Superior temporal gyrus (tissue), 1 donor: ENCODE measurements at regions not wholly inside any gene's neighbourhood (a gene's known extent, or its start where the extent isn't known, plus 50 kb on each side); places are given as distances from the start of the nearest gene placed in this dataset.
A peak's percentile ranks its signal among the peaks of the same experiment; 100 is the strongest.
"Not testable (repeated sequence)": the region's sequence is repeated elsewhere in the genome, so short reads cannot be mapped to it uniquely, and the experiment has no call there.

Experiments used
- DNase-seq: peaks from one replicate; pipeline ENCODE4 v3.0.0-alpha.2; 2016; ENCODE audit errors: extremely low spot score

DNA sequence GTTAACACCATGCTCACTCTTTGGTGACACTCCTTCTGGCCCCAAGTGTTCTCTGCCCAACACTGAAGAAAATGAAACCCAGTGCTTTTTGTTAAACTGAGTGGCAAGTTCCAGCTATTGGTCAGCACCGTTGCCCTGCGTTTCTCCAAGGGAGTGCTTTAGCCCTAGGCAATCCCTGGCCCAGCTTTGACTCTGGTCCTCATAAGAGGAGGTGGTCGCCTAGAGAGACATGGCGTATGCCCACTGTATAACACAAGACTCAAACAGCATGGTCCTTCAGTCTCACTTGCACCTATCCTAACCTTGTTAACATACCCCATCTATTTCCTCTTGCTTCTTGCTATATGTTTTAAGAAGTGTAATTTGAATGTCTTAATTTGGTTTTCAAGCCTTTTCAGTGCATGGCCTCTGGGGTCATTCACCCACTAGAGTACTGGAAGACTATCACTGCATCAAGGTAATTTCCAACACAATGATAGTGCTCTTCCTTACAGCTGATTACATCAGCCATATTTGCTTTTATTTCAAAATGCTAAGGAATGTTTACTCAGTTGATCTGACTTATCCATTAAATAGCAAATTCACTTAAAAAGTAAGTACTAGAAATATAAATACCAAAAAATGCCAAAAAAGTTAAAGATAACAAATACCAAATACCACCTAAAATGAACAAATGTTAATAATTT, 190.5 kb upstream of the SOX21 start:
- no peak for DNase-seq

DNA sequence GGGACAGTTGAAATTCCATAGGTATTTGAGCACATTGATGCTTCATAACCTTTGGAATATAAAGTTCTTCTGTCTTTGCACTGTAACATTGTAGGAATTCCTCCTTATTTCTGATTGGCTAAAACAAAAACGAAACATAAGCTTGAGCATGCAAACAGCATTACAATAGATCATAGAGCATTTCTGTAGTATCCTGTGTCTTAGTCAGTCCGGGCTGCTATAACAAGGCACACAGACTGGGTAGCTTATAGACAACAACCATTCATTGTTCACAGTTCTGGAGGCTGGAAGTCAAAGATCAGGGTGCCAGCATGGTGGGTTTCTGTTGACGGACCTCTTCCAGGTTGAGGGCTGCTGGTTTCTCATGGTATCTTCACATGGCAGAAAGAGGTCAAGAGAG, 188.7 kb upstream of the SOX21 start:
- DNase-seq, result no peak

DNA sequence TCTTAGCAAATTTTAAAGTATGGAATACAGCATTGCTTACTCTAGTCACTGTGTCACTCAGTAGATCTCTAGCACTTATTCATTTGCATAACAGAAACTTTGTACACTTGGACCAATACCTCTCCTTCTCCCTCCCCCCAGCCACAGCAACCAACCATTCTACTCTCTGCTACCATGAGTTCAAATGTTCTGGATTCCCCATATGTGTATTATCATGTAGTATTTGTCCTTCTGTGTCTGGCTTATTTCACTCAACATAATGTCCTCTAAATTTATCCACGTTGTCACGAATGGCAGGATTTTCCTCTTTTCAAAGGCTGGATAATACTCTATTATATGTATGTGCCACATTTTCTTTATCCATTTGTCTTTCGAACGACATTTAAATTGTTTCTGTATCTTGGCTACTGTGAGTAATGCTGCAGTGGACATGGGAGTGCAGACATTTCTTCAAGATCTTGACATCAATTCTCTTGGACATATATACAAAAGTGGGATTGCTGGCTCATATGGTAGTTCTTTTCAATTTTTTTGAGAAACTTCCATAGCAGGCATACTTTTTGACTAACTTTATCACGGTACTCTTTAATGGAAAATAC, 184.5 kb upstream of the SOX21 start:
- DNase-seq, result no peak

DNA sequence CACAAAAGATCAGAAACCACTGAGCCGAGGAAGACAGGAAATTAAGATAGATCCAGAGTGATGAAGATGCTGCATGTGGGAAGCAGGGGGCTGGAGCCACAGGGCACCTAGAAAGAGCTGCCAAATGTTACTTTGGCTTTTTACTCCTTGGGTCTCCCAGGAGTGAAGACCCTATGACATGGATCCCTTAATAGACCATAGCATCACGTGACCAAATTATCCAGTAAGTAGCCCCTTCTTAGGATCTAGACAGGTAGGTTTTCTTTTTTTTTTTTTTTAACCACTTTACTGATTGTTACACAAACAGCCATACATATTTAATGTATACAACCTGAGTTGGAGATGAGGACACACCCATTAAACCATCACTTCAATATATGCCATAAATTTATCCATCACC, 183.9 kb upstream of the SOX21 start:
- no peak for DNase-seq

DNA sequence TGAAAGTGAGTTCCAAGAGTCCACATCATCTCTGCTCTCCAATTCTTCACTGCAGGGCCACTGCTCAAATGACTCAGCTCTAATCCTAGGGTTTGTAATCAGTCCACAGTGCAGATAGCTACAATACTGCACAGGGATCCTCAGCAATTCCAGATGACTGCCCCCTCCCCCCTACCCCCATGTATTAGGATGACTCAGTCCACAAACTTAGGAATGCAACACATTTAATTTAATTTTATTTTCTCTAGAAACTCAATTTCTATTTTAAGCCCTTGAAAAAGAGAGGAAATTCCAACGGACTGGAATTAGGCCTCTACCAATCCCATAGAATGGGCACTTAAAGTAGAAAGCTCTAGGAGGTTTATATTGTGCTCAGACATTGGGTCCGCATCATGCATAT, 173.8 kb upstream of the SOX21 start:
- no peak for DNase-seq

DNA sequence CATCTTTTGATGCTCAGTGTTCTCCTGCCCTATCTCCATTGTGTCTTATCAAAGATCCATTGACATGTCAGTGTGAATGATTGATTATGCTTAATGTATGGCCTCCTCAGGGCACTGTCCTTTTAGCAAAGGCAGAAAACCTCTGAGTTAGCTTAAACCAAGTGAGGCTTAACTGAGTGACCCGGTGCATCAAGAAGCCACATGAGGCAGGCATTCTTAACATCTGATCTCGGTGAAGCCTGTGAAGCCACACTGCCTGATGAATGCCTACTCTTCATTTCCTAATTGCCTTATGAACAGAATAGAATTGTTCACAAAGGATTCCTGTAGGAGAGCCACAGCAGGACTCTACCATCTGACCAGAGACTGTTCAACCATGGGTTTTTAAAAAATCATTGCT, 168.1 kb upstream of the SOX21 start:
- DNase-seq, result no peak

DNA sequence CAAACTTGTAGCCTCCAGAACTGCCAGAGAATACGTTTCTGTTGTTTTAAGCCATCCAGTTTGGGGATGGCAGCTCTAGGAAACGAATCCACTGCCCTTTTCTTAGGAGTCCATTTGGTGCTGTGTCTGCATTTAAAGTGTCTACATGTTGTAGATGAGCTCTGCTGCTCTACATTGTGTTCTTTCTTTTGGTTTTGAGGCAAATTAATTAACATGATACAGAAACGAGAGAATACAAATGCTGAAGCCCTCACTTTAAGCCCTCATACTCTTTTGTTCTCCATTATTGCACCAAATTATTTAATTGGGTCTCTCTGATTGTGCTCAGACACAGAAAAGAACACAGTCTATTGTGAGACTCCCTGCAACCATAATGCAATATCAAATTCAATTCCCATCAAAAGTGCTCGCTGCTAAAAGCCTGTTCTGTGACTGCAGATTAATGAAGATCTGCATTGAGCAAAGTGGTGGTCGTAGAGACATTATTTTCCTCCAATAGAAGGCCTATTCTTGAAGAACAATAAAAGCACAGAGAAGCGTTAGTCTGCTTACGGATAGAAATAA, 166.3 kb upstream of the SOX21 start:
- no peak for DNase-seq

DNA sequence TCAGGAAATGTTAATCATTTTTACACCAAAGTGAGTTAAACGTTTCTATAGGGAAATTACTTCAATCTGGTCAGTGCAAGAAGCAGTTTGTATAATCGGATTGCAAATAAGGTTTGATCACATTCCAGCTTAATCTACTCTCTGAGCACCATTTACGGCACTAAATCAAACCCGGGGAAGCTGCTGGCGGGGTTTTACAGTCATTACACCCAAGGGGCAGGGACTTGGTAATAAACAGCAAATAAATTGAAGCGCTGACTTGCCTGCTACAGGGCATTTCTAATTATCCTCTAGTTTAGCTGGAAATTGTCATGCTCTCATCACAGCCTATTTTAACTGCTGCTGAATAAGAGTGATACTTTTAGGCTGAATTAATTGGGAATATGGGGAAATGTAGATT, 152.1 kb upstream of the SOX21 start:
- DNase-seq, result no peak

DNA sequence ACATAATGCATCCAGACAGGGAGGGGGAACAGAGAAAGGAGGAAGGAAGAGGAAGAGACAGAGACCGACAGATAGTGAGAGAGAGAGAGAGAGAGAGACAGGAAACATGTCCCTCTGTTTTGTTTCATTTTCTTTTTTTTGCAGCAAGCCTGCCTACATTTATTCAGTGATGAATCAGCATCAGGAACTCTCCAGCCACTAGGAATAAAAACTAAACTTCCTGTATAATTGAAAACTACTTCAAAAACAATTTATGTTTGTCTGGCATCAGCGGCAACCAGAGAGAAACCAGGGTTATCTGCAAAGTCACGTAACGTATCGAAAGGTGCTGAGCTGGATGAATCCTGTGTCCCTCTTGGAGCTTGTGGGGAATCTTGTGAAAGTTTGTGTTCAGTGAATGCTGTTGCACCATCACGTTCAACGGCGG, 148.6 kb upstream of the SOX21 start:
- DNase-seq, result no peak

DNA sequence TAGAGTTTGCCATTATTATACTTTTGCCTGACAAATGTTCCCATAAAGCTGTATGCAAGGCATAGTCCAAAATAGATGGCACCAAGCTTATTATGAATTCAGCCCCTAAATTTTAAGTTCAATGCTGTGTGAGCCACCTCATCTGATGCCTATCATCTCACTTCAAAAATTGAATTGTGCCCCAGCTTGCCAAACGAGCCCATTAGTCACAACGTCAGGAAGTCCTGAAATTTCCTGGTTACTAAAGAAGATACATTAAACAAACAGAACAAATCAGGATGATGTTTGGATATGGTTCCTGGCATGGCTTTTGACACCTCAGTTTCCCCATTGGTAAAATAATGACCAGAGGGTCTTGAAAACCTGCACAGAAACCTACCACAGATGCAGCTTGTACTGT, 147.5 kb upstream of the SOX21 start:
- no peak for DNase-seq

DNA sequence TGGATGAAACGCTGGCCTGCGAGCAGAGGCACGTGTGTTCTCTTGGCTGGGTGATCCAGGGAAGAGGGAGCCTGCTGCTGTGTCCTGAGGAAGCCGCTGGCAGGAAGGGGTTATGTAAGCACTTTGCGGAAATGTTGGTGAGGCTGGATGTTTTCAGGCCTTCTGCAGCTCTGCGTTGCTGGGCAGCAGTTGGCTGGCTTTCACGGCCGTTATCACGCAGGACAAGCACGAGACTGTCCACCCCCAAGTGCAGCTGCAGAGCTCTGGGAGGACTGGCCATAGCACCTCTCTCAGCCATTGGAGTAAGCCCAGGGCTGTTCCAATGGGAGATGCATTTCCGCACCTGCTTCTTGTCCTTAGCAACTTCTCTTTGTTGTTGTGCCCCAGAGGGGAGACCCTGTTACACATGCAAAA, 146.9 kb upstream of the SOX21 start:
- DNase-seq, result peak; percentile 48

DNA sequence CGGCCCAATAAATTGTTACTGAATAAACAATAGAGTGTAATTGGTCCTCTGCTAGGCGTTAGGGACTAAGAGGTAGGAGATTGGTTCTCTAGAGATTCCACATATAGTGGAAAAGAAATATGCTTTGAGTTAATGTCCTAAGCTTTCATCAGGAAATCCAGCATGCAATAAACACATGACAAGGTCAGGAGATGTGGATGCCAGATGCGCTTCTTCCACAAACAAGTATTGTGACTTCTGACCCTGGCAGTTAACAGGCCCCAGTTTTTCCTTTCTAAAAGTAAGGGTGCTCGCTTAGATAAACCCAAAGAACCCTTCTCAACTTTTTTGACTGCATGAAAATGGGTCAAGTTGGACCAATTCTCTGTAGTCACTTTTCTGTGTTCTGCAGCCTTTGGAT, 146.5 kb upstream of the SOX21 start:
- DNase-seq, result no peak

DNA sequence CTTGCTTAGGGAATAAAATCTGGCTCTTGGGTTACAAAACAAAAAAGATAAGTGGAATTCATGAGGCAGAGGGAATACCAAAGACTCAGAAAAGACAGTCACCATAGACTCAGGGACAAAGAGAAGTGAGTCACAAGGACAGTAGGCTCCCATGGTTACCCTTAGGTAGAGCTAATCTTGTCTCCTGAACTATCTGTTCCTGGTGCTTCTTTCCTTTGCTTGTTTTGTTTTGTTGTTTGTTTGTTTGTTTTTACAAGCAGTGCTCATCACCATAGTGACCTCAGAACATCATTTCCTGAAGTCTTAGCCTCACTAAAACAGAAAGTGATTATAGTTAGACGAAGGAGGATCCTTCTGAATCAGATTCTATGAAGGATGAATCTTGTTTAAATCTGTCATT, 142.3 kb upstream of the SOX21 start:
- no peak for DNase-seq

DNA sequence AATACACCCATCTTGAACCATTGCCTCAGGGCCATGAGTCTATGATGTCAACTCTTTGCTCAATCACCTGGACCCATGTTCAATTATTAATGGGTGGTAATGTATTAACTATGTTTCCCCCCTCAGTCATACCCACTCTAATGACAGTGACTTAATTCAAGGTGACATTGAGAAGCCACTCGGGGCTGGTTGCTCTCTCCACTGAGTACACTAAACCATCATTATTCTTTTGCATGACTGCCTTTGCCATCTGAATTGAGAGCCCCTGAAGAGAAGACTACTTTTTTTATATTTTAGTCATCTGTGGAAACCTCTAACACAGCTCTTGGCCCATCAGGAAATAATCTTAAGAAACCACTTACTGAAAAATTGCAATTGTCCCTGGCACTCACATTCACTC, 139.2 kb upstream of the SOX21 start:
- no peak for DNase-seq

DNA sequence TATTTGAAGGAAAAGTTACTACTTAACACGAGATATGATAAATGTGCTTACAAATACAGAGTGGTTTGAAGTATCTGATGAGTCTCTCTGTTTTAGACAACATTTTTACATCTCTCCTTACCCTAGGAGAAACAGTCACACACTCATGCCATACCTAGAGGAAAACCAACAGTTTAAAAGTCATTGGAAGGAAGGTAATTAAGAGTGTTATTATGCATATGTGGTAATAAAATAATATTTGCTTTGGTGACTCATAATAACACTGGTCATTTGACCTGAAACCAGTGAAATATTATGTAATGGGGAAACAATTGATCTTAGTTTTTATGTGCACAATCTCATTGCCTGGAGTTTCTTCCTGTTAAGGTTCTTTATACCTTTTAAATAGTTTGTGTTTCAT, 136.9 kb upstream of the SOX21 start:
- no peak for DNase-seq

DNA sequence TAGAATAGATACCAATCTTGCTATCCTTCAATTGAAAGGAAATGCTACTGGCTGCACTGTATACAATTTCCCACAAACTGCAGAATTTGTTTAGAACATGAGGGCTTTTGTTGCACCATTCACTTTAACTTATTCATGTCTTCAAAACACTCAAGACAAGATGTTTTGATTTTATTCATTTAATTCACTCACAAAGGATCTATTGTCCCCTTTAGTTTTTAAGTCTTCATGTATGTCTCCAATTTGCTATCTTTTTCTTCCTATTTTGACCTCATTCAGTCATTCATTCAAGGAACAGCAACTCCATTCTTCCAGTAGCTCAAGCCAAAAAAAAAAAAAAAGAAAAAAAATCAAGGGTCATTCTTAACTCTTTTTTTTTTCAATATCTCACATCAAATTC, 130.6 kb upstream of the SOX21 start:
- no peak for DNase-seq

DNA sequence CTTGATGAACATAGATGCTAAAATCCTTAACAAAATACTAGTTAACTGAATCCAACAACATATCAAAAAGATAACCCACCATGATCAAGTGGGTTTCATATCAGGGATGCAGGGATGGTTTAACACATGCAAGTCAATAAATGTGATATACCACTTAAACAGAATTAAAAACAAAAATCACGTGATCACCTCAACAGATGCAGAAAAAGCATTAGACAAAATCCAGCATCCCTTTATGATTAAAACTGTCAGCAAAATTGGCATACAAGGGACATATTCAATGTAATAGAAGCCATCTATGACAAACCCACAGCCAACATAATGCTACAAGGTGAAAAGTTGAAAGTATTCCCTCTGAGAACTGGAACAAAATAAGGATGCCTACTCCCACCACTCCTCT, 124.7 kb upstream of the SOX21 start:
- DNase-seq, result not testable (repeated sequence)

DNA sequence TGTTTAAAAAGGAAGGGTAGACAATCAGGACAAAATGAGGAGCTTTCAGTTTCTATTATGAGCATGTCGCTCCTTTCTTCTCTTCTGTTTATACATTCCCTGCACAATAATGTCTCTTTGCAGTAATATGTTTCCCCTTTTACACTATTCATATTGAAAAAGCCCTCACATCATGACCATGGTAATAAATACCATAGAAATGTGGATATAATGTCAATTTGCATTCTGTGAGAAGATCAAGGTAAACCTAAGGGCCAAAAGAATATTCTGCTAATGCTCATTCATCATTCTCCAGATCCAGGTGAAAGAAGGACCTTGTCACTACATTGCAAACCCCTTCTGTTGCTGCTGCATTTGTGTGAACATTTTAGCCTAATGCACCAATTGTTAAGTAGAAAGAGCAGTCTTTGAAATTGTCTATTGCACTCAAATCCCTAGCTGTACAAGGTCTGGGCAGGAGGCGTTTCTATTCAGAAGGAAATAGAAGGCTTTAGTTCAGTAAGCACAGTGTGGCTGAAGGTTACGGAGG, 117.6 kb upstream of the SOX21 start:
- DNase-seq, result no peak

DNA sequence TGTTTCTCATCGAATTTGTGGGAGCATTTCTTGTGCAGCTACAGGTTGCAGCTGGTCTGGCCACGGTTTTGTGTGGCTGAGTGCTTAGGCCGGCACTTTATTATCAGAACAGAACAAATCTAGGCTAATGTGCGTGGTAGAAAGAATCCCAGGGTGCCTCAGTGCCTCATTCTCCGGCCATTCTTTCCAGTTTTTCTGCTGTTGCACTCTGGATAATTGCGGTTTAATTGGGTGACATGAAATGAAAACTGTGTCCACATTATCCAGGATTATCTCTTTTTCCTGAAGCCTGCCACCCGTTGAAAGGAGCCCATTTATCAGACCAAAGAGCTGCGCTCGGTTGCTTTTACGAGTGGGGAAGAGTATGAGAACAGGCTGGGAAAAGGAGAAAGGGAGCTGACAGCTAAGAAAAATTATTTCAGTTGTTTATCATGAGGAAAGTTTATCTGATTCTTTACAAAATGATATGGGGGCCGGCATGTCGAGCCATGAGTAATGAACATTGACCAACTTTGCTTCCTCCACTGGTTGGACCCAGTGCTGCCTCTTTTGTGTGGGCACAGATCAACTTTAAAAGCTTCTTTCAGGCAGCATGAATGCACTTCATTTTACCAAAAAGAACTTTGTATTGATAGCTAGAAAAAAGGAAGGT, 117.0 kb upstream of the SOX21 start:
- no peak for DNase-seq

DNA sequence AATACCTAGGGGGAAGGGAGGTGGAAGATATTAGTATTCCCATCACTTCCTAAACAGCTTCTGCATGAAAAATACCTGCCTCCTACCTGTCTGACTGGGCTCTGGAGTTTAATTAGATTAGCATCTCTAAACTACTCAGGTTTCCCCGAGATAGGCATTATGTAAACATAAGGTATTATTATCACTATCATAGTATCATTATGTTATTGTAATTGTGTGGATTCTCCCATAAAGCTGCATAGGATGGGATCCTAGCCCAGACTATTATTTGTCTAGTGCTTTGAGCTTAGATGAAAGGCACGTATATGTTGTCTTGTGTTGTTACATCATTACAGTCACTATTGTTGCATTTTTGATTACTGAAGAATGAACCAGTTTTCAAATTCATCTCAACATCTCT, 115.2 kb upstream of the SOX21 start:
- no peak for DNase-seq

DNA sequence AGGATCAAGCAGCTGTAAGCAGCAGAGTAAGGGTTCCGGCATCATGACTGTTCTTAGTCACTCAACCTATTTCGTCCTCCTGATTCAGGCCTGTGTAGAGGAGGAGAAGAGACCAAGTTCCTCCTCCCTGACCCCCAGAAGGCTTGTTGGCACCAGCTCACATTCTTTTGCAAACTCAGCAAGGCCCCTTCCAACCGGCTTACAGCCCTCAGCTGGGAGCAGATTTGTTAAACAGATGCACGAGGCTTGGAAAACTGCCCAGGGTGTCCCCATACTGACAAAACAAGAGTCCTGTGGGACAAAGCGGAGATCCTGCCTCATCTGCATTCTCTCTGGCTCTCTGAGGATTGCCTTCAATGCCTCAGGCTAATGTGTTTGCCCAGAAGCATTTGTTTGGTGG, 113.2 kb upstream of the SOX21 start:
- DNase-seq, result peak; percentile 43

DNA sequence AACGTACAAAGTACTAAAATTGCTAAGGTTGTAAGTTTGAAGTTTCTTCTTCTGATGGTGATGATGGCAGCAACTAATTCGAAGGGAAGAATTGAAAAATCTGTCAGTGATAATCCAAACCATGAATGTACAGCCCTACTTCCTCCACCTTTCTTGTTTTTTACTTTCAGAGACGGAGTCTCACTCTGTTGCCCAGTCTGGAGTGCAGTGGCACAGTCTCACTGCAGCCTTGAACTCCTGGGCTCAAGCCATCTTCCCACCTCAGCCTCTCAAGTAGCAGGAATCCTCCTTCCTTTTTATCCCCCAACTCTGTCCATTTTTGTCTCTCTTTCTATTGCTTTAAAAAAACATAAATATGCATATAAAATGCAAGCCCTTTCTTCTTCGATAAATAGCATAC, 112.3 kb upstream of the SOX21 start:
- DNase-seq, result no peak

DNA sequence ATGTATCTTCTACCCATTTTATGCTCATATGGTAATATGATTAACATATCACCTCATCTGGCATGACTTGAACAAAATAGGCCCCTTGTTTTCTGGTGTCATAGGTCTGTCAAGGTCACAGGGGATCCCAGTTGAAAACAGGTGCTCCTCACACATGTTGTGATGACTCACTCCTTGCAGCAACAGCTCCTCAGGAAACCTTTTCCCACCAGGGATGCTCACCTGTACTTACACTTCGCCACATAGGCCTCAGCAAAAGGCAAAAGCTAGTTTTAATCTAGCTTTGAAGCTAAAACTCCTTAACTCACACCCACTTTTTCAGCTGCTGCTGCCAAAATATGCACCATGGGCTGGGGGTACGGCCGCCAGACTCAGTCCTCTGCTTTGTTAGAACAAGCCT, 110.0 kb upstream of the SOX21 start:
- no peak for DNase-seq
